Fibroblast of lung (primary cell): ENCODE measurements at regions not wholly inside any gene's neighbourhood (a gene's known extent, or its start where the extent isn't known, plus 50 kb on each side); places are given as distances from the start of the nearest gene placed in this dataset.

Source experiments
- DNase-seq, 2 donors: peaks; one replicate each; pipeline versions ENCODE4 v3.0.0 to v3.0.0-alpha.2; 2010; ENCODE audit warnings: low read depth in 2 of 2
- H2AFZ ChIP-seq: 2 replicates; pipeline ENCODE4 v1.5.1; 2012; ENCODE audit warnings: low read length, control low read depth, inconsistent platforms
- H3K27ac ChIP-seq: 2 replicates; pipeline ENCODE4 v1.5.1; 2011; ENCODE audit warnings: low read length, control low read depth; ENCODE audit not compliant: insufficient read depth
- H3K27me3 ChIP-seq: 2 replicates; pipeline ENCODE4 v1.5.1; 2011; ENCODE audit warnings: mild to moderate bottlenecking, low read length; ENCODE audit not compliant: control insufficient read depth, insufficient read depth
- H3K36me3 ChIP-seq: 2 replicates; pipeline ENCODE4 v1.5.1; 2011; ENCODE audit warnings: low read length; ENCODE audit not compliant: control insufficient read depth, insufficient read depth
- H3K4me1 ChIP-seq: 2 replicates; pipeline ENCODE4 v1.5.1; 2011; ENCODE audit warnings: low read length; ENCODE audit not compliant: control insufficient read depth, insufficient read depth; ENCODE audit errors: extremely low read depth
- H3K4me2 ChIP-seq: 2 replicates; pipeline ENCODE4 v1.5.1; 2011; ENCODE audit warnings: low read length, control low read depth; ENCODE audit not compliant: insufficient read depth; ENCODE audit errors: extremely low read depth
- H3K4me3 ChIP-seq, 4 experiments: fragments of 200-600 bp in 1 of 4; sonication (generic) in 1 of 4; replicated peaks in 1 of 4; 2 replicates each; pipeline ENCODE4 v1.5.1; 2011 to 2016; ENCODE audit warnings: low read length in 4 of 4, low read depth in 3 of 4, mild to moderate bottlenecking in 3 of 4, control low read depth in 2 of 4, inconsistent platforms in 1 of 4, mixed read lengths in 1 of 4; ENCODE audit not compliant: insufficient read depth in 1 of 4; ENCODE audit errors: control extremely low read depth in 1 of 4
- H3K79me2 ChIP-seq: 2 replicates; pipeline ENCODE4 v1.5.1; 2012; ENCODE audit warnings: mild to moderate bottlenecking, low read length, inconsistent platforms; ENCODE audit not compliant: control insufficient read depth, insufficient read depth
- H3K9ac ChIP-seq: 2 replicates; pipeline ENCODE4 v1.5.1; 2011; ENCODE audit warnings: mild to moderate bottlenecking, low read length, control low read depth; ENCODE audit not compliant: insufficient read depth
- H3K9me3 ChIP-seq: 2 replicates; pipeline ENCODE4 v1.5.1; 2012; ENCODE audit warnings: low read depth, low read length; ENCODE audit not compliant: control insufficient read depth, insufficient read depth
- H4K20me1 ChIP-seq: 2 replicates; pipeline ENCODE4 v1.5.1; 2011; ENCODE audit warnings: low read length; ENCODE audit not compliant: control insufficient read depth, insufficient read depth; ENCODE audit errors: extremely low read depth
- EZH2 ChIP-seq: IDR thresholded peaks from 2 replicates; pipeline ENCODE4 v1.5.1; 2012; ENCODE audit warnings: low read length, control low read depth, mild to moderate bottlenecking; ENCODE audit errors: missing control alignments
- TF ChIP-seq, protein P1 (sequence below), 2 donors: IDR thresholded peaks in 1 of 2; conservative IDR thresholded peaks in 1 of 2; 1 replicate in 1 of 2; 2 replicates in 1 of 2; pipeline ENCODE4 v1.5.1; 2011 to 2012; ENCODE audit warnings: low read length in 2 of 2, control low read depth in 1 of 2, inconsistent platforms in 1 of 2, low read depth in 1 of 2, mild to moderate bottlenecking in 1 of 2

DNA sequence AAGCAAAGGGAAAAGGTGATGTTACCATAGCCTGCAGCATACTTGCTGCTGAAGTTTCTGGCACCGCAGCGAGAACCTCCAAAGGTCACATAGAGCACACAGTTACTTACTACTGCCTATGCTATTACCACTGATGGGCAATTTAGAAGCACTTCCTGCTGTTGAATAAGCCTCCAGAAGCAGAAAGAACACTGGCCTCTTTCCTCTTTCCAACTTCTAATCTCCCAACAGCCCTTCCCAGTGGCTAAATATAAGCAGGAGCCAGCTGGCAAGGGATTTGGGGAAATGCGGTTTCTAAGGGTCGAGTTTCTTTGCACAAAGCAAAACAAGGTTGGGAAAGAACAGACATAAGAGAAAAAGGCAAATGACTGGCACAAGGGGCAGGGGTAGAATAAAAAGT, 669.2 kb upstream of the ACO1 start:
- DNase-seq = peak in 1 of 2 donors; percentile 1
- Histone ChIP-seq H3K4me2 (no peak overlapping the region), H2AFZ (no peak overlapping the region), H3K4me3 (no peak overlapping the region), H3K4me1 (no peaks in the 10 kb centered on the region), H3K36me3 (no peaks in the 10 kb centered on the region), H4K20me1 (no peaks in the 10 kb centered on the region), H3K27me3 (no peaks in the 10 kb centered on the region), H3K9ac (no peak overlapping the region), H3K27ac (no peak overlapping the region), H3K79me2 (no peaks in the 10 kb centered on the region), H3K9me3 (no peaks in the 10 kb centered on the region)
- TF ChIP-seq EZH2 = no peak
- TF ChIP-seq, protein P1, sequence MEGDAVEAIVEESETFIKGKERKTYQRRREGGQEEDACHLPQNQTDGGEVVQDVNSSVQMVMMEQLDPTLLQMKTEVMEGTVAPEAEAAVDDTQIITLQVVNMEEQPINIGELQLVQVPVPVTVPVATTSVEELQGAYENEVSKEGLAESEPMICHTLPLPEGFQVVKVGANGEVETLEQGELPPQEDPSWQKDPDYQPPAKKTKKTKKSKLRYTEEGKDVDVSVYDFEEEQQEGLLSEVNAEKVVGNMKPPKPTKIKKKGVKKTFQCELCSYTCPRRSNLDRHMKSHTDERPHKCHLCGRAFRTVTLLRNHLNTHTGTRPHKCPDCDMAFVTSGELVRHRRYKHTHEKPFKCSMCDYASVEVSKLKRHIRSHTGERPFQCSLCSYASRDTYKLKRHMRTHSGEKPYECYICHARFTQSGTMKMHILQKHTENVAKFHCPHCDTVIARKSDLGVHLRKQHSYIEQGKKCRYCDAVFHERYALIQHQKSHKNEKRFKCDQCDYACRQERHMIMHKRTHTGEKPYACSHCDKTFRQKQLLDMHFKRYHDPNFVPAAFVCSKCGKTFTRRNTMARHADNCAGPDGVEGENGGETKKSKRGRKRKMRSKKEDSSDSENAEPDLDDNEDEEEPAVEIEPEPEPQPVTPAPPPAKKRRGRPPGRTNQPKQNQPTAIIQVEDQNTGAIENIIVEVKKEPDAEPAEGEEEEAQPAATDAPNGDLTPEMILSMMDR (conservative IDR thresholded peaks at IDR 0.05 in 1 of 2, IDR thresholded peaks at IDR 0.05 in 1 of 2; ENCODE audit: low read depth in 1 of 2, low read length in 2 of 2) = no peak

DNA sequence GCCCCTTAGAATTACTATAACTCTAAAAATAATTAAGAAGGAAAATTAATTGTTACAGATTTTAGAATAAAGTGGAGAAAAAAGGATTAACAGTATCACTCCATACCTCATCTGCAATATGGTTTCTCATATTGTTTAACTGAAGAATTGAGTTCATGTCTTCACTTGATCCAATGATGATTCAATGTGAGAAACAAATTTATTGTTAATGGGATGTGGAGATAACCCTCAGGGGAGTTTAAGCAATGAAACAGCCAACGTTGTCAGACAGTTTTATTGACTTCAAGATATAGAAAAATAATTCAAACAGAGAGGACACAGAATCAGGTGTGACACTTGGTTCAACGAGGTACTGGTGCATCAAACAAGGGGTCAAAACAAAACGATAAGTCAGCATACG, 665.2 kb upstream of the ACO1 start:
- H3K9me3 ChIP-seq = no peaks in the 10 kb centered on the region

DNA sequence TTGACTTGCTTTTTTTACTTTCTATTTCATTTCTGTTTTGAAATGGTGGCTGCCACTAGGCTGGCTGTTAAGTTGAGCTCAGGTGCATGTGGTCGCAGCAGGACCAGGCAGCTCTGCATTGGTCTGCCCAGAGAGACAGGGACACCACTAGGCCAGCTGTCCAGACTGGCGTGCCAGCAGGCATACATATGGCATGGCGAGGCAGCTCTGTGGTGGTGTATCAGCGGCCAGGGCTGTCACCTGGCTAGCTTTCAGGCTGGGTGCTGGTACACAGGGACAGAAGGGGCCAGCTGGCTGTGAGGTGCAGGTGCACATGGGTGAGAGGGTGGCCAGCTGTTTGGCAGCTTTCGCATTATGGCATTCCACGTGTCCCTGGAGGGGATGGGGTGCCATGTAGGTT, 654.0 kb upstream of the ACO1 start:
- no peaks in the 10 kb centered on the region for H3K36me3 ChIP-seq
- H3K79me2 ChIP-seq = no peaks in the 10 kb centered on the region
- H4K20me1 ChIP-seq = no peaks in the 10 kb centered on the region
- H2AFZ ChIP-seq = no peak overlapping the region
- H3K4me1 ChIP-seq = no peaks in the 10 kb centered on the region
- no peak overlapping the region for H3K4me2 ChIP-seq
- H3K9ac ChIP-seq = no peak overlapping the region
- H3K27me3 ChIP-seq = no peaks in the 10 kb centered on the region
- no peaks in the 10 kb centered on the region for H3K9me3 ChIP-seq
- H3K27ac ChIP-seq = no peak overlapping the region
- TF ChIP-seq, protein P1 (conservative IDR thresholded peaks at IDR 0.05 in 1 of 2, IDR thresholded peaks at IDR 0.05 in 1 of 2; ENCODE audit: low read depth in 1 of 2, low read length in 2 of 2) = no peak
- TF ChIP-seq EZH2 = no peak
- H3K4me3 ChIP-seq = no peak overlapping the region
- DNase-seq = no peak

More for the DNA sequence above, 665.2 kb upstream of the ACO1 start:
- Histone ChIP-seq H3K4me1 (no peaks in the 10 kb centered on the region), H3K79me2 (no peaks in the 10 kb centered on the region), H3K9ac (no peak overlapping the region), H3K4me3 (no peak overlapping the region), H3K4me2 (no peak overlapping the region), H3K36me3 (no peaks in the 10 kb centered on the region), H3K27me3 (no peaks in the 10 kb centered on the region), H4K20me1 (no peaks in the 10 kb centered on the region), H3K27ac (no peak overlapping the region), H2AFZ (no peak overlapping the region)
- DNase-seq = no peak
- TF ChIP-seq, protein P1 (conservative IDR thresholded peaks at IDR 0.05 in 1 of 2, IDR thresholded peaks at IDR 0.05 in 1 of 2; ENCODE audit: low read depth in 1 of 2, low read length in 2 of 2) = no peak
- no peak for TF ChIP-seq EZH2
